GM20000 (cell line): ENCODE measurements at regions not wholly inside any gene's neighbourhood (a gene's known extent, or its start where the extent isn't known, plus 50 kb on each side); places are given as distances from the start of the nearest gene placed in this dataset.

Experiments
- DNase-seq: peaks from one replicate; pipeline ENCODE4 v3.0.0; 2012; ENCODE audit warnings: low spot score
- CTCF ChIP-seq: IDR thresholded peaks from 2 replicates; pipeline ENCODE4 v1.5.1; 2012; ENCODE audit warnings: mild to moderate bottlenecking, control low read depth; ENCODE audit errors: extremely low read depth, missing control alignments

DNA sequence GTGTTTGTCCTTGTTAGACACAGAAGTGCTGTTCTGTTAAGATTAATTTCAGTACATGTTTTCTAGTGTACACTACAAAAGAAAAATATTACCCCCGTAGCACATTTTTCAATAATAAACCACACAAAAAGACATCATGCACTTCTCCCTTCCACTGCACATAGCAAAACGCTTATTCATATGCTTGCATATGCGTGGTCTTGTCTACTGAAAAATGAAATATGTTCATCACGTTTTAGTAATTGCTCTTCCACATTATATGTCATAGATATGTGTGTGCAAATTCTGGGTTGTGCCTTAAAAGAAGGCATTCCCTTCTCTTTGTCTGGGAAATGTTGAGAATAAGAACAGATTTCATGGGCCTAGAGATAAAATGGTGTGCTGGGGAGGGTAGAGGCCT is 353.9 kb downstream of the NSUN3 start:
- DNase-seq: no peak

DNA sequence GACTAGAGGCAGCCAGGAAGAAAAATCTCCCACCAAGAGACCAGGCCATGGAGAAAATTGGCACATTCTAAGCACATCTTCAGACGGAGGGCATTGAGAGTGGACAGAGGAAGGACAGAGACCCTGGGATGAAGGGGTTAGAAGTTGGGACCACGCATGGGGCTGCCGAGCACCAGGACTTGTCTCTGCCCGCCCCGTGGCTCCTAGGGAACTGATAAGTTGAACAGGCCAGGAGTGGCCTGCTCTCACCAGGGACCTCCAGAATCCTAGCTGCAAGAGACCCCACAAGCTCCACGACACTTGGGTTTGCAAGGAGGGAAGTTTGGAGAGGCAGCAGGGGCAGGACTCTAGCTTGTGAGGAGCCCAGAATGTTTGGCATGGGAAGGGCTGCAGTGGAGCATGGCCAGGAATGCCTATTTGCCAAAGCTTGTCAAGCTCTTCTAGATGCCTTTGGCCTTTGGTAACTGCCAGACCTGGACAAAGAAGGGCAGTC is 355.1 kb downstream of the NSUN3 start:
- TF ChIP-seq CTCF: no peak
- no peak for DNase-seq

More for the DNA sequence above, 353.9 kb downstream of the NSUN3 start:
- no peak for TF ChIP-seq CTCF

DNA sequence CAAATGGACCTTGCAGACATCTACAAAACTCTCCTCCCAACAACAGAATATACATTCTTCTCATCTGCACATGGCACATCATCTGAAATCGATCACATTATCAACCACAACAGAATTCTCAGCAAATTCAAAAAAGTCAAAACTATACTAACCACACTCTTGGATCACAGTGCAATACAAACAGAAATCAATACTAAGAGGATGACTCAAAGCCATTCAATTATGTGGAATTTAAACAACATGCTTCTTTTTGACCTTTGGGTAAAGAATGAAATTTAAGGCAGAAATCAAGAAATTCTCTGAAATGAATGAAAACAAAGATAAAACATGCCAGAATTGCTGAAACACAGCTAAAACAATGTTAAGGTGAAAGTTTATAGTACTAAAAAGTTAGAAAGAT is 358.1 kb downstream of the NSUN3 start:
- TF ChIP-seq CTCF: no peak
- no peak for DNase-seq

DNA sequence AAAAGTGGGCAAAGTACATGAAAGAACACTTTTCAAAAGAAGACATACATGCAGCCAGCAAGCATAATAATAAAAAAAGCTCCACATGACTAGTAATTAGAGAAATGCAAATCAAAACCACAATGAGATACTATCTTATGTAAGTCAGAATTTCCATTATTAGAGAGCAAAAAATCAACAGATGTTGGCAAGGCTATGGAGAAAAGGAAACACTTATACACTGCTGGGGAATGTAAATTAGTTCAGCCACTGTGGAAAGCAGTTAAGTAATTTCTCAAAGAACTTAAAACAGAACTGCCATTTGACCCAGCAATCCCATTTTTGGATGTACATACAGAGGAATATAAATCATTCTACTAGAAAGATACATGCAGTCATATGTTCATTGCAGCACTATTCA is 360.7 kb downstream of the NSUN3 start:
- no peak for TF ChIP-seq CTCF

DNA sequence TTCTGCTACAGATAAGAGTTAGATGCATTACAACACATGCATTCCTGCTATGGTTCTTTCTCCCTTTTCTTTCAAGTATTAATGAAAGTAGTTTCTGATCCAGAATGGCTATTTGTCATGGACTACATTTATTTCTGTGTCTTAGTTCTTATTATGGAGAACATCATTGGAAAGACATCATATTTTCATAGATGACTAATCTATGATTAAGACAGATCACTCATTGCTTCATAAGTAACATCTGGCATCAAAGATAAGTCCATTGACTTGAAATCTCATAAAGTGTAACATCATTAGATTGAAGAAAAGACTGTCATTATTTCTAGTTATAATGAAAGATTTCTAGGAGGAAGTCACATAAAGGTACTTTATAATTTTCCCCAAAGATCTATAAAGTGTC is 366.7 kb downstream of the NSUN3 start:
- no peak for DNase-seq
- TF ChIP-seq CTCF: no peak

More for the DNA sequence above, 360.7 kb downstream of the NSUN3 start:
- DNase-seq: no peak

GRCh38 chr3:94431876-94432570 is 369.2 kb downstream of the NSUN3 start:
- no peak for DNase-seq
- TF ChIP-seq CTCF: no peak

GRCh38 chr3:94433811-94434210 is 370.9 kb downstream of the NSUN3 start:
- no peak for TF ChIP-seq CTCF
- DNase-seq: no peak
